ENCODE measurements at regions not wholly inside any gene's neighbourhood (a gene's known extent, or its start where the extent isn't known, plus 50 kb on each side); places are given as distances from the start of the nearest gene placed in this dataset.
"Not testable (repeated sequence)": the region's sequence is repeated elsewhere in the genome, so short reads cannot be mapped to it uniquely, and the experiment has no call there.

DNA sequence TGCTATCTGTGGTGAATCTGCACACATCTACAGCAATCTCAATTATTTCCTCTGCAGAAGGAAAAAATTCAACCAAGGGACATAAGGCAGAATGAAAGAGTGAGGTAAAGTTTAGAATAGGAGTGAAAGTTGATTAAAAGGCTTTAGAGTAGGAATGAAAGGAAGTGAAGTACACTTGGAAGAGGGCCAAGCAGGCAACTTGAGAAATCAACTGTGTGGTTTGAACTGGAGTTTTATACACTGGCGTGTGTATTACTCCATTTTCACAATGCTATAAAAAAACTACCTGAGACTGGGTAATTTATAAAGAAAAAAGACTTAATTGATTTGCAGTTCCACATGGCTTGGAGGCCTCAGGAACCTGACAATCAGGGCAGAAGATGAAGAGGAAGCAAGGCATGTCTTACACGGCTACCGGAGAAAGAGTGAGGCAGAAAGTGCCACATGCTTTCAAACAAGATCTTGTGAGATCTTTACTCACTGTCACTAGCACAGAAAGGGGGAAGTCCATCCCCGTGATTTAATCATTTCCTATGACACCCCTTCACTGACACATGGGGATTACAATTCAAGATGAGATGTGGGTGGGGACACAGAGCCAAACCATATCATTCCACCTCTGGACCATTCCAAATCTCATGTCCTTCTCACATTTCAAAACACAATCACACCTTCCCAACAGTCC is 234.8 kb downstream of the IL15 start:
- Mint-ChIP-seq H3K9me3 (no peaks in the 10 kb centered on the region), H3K27me3 (peaks cover 8% of the 10 kb centered on the region), H3K4me3 (no peak overlapping the region), H3K36me3 (ENCODE audit: low read depth) (no peaks in the 10 kb centered on the region), H3K27ac (no peak overlapping the region), H3K4me1 (no peaks in the 10 kb centered on the region)
- DNase-seq, result no peak
- CTCF ChIA-PET, result no interaction called here
- POLR2A ChIA-PET, result no interaction called here

DNA sequence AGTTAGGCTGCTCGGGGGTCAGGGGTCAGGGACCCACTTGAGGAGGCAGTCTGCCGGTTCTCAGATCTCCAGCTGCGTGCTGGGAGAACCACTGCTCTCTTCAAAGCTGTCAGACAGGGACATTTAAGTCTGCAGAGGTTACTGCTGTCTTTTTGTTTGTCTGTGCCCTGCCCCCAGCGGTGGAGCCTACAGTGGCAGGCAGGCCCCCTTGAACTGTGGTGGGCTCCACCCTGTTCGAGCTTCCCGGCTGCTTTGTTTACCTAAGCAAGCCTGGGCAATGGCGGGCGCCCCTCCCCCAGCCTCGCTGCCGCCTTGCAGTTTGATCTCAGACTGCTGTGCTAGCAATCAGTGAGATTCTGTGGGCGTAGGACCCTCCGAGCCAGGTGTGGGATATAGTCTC is 246.3 kb downstream of the IL15 start:
- not testable (repeated sequence) for H3K27me3 Mint-ChIP-seq, H3K27ac Mint-ChIP-seq, H3K4me1 Mint-ChIP-seq

DNA sequence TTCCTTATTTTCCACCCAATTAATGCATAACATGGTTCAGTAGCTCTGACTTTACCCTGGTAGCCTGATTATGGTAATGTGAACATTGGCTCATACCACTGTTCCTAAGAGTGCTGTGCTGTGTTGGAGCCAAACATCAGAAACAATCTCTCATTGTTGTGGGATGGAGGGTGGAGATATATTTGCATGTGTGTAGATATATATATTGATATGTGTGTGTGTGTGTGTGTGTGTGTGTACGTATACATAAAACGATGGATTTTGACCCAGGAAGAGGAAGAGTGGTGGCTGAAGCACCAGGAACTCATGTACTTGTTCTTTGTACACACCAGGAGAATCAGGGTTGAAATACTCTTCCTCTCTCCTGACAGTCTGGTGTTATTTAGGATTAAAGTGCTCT is 247.7 kb downstream of the IL15 start:
- no peak for DNase-seq
- H3K36me3 Mint-ChIP-seq (ENCODE audit: low read depth), result no peaks in the 10 kb centered on the region
- POLR2A ChIA-PET, result no interaction called here
- no peaks in the 10 kb centered on the region for H3K9me3 Mint-ChIP-seq
- no peaks in the 10 kb centered on the region for H3K27me3 Mint-ChIP-seq
- CTCF ChIA-PET, result no interaction called here
- no peak overlapping the region for H3K27ac Mint-ChIP-seq
- H3K4me3 Mint-ChIP-seq, result no peak overlapping the region
- H3K4me1 Mint-ChIP-seq, result no peaks in the 10 kb centered on the region

More for the DNA sequence above, 246.3 kb downstream of the IL15 start:
- H3K9me3 Mint-ChIP-seq; H3K36me3 Mint-ChIP-seq (ENCODE audit: low read depth); POLR2A ChIA-PET; DNase-seq; H3K4me3 Mint-ChIP-seq; CTCF ChIA-PET: not testable (repeated sequence)

DNA sequence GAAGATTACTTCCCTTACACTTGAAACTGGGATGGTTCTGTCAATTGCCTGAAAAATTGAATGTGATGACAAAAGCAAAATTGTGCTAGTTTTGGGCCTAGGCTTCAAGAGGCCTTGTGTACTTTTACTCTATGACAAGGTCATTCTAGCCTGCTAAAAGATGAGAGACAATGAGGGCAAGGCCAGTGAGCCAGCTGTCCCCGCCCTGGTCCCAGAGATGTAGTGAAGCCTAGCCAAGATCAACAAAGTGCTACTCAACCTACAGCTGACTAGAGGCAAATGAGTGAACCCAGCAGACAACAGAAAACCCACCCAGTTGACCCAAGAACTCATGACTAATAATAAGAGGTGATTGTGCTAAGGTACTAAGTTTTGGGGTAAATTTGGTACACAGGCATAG is 248.7 kb downstream of the IL15 start:
- Mint-ChIP-seq H3K27ac (no peak overlapping the region), H3K4me1 (no peaks in the 10 kb centered on the region), H3K9me3 (no peaks in the 10 kb centered on the region), H3K4me3 (no peak overlapping the region), H3K36me3 (ENCODE audit: low read depth) (no peaks in the 10 kb centered on the region), H3K27me3 (no peaks in the 10 kb centered on the region)
- POLR2A ChIA-PET, result no interaction called here
- DNase-seq, result no peak
- CTCF ChIA-PET, result no interaction called here

DNA sequence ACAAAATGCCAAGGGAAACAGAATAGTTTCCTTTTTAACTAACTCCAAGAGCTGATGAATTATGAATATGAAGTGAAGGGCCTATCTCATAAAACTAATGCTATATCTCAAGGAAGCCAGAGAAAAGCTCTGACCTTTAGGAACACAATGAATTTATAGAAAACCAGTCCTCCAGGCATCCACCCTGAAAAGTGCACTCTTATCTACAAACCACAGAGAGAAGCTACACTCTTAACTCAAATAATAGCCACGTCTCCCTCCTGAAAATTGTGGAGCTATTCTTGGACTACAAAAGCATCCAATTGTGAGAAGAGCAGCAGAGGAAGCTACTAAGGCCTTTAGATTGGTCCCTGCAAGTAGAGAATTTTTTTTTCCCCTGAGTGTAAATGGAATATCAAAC is 253.9 kb downstream of the IL15 start:
- Mint-ChIP-seq H3K4me1 (no peaks in the 10 kb centered on the region), H3K27ac (no peak overlapping the region), H3K27me3 (no peaks in the 10 kb centered on the region), H3K36me3 (ENCODE audit: low read depth) (no peaks in the 10 kb centered on the region), H3K4me3 (no peak overlapping the region), H3K9me3 (no peaks in the 10 kb centered on the region)
- CTCF ChIA-PET, result no interaction called here
- no peak for DNase-seq
- POLR2A ChIA-PET, result no interaction called here

DNA sequence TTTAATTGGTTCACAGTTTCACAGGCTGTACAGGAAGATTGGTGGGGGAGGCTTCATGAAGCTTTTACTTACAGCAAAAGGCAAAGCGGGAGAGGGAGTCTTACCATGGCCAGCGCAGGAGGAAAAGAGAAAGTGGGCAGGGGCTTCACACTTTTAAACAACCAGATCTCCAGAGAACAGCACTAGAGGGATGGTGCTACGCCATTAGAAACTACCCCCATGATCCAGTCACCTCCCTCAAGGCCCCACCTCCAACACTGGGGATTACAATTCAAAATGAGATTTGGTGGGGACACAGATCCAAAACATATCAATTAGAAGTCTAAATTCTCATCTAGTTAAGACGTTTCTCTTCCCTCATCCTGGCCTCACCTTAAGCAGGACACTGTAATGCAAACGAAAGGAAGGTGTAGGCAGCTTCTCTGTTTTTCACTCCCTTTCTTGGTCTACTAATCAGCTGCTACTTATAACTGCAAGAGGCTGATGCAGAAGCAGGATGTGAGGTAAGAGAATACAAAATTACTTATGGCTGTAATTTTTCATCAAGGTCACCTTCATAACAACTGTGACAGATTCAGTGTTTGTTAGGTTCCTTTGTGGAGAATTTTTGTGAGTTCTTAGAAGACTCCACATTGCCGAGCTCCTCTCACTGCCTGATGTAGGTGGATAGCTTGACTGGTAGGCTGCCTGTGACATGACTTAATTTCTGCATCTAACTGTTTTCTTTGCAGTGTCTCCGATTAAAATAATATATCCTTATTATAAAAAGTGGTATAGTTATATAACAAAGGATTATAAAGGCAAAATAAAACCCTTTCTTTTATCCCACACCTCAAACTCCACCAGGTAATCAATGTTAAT is 255.1 kb downstream of the IL15 start:
- CTCF ChIA-PET, result no interaction called here

DNA sequence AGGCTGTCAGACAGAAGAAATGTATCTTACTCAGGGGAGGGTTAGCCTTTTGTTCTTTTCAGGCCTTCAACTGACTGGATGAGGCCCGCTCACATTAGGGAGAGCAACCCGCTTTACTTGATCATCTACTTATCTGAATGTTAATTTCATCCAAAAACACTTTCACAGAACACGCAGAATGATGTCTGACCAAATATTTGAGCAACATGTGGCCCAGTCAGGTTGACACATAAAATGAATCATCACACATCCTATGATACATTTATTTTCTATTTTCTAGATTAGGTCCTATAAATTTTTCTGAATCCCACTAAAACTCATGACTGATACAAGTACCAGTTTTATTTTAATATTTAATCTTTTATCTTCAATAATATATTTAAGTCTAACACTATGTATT is 260.3 kb downstream of the IL15 start:
- CTCF ChIA-PET, result no interaction called here
- no peaks in the 10 kb centered on the region for H3K9me3 Mint-ChIP-seq
- POLR2A ChIA-PET, result no interaction called here
- no peak for DNase-seq
- H3K36me3 Mint-ChIP-seq (ENCODE audit: low read depth), result no peaks in the 10 kb centered on the region
- H3K27ac Mint-ChIP-seq, result no peak overlapping the region
- H3K4me3 Mint-ChIP-seq, result no peak overlapping the region
- H3K27me3 Mint-ChIP-seq, result no peaks in the 10 kb centered on the region
- H3K4me1 Mint-ChIP-seq, result no peaks in the 10 kb centered on the region

More for the DNA sequence above, 255.1 kb downstream of the IL15 start:
- Mint-ChIP-seq H3K36me3 (ENCODE audit: low read depth) (no peaks in the 10 kb centered on the region), H3K27me3 (no peaks in the 10 kb centered on the region), H3K4me1 (no peaks in the 10 kb centered on the region), H3K27ac (no peak overlapping the region), H3K4me3 (no peak overlapping the region), H3K9me3 (no peaks in the 10 kb centered on the region)
- DNase-seq, result no peak
- POLR2A ChIA-PET, result no interaction called here

DNA sequence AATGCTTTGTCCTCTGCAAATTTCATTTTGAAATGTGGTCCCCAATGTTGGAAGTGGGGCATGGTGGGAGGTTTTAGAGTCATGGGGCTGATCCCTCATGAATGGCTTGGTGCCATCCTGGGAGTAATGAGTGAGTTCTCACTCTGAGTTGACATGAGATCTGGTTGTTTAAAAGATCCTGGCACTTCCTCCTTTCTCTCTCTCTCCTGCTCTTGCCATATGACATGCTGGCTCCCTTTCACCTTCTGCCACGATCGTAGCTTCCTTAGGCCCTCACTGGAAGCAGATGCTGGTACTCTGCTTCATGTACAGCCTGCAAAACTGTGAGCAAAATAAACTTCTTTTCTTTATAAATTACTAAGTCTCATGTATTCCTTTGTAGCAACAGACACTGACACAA is 262.0 kb downstream of the IL15 start:
- Mint-ChIP-seq H3K27ac (no peak overlapping the region), H3K27me3 (no peaks in the 10 kb centered on the region), H3K9me3 (no peaks in the 10 kb centered on the region), H3K4me3 (no peak overlapping the region), H3K4me1 (no peaks in the 10 kb centered on the region), H3K36me3 (ENCODE audit: low read depth) (no peaks in the 10 kb centered on the region)
- CTCF ChIA-PET, result no interaction called here
- no peak for DNase-seq
- POLR2A ChIA-PET, result no interaction called here

DNA sequence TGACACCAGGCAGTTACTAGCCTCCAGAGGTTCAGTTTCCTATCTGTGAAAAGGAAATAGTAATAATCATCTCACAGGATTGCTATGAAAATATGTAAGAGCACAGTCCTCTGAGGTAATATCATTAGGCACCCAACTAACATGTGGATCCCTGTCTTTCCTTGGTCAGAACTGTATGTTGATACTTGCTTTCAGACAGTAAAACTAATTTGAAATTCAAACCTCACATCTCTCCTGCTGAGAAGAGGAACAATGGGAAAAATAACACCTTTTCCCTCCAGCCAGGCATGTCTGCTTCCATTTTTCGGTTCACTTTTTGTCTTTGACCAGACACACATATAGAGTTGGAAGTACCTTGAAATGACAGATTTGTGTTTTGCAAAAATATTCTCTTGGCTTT is 262.7 kb downstream of the IL15 start:
- DNase-seq, result no peak
- no peaks in the 10 kb centered on the region for H3K4me1 Mint-ChIP-seq
- no peaks in the 10 kb centered on the region for H3K36me3 Mint-ChIP-seq (ENCODE audit: low read depth)
- H3K9me3 Mint-ChIP-seq, result no peaks in the 10 kb centered on the region
- H3K27ac Mint-ChIP-seq, result no peak overlapping the region
- ChIA-PET POLR2A (no interaction called here), CTCF (no interaction called here)
- no peaks in the 10 kb centered on the region for H3K27me3 Mint-ChIP-seq
- no peak overlapping the region for H3K4me3 Mint-ChIP-seq

DNA sequence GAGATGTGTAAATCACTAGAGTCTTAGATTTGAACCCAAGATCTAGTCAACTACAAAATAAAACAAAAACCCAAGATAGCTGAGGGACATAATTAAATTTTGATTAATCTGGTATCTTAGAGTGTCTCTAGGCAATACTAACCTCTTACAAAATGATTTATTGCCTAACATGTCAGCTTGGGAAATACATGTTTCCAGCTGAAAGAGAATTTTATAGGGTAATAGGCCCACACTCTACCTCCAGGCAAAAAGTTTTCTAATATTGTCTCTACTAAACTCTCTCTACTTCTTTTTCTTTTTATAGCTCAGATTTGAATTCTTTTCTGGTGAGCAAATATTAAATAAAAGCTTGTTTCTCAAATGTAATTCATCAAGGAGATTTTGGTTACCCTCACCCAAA is 263.2 kb downstream of the IL15 start:
- H3K4me3 Mint-ChIP-seq, result no peak overlapping the region
- H3K9me3 Mint-ChIP-seq, result no peaks in the 10 kb centered on the region
- no peaks in the 10 kb centered on the region for H3K27me3 Mint-ChIP-seq
- no peaks in the 10 kb centered on the region for H3K36me3 Mint-ChIP-seq (ENCODE audit: low read depth)
- CTCF ChIA-PET, result no interaction called here
- POLR2A ChIA-PET, result no interaction called here
- no peaks in the 10 kb centered on the region for H3K4me1 Mint-ChIP-seq
- no peak for DNase-seq
- H3K27ac Mint-ChIP-seq, result no peak overlapping the region

DNA sequence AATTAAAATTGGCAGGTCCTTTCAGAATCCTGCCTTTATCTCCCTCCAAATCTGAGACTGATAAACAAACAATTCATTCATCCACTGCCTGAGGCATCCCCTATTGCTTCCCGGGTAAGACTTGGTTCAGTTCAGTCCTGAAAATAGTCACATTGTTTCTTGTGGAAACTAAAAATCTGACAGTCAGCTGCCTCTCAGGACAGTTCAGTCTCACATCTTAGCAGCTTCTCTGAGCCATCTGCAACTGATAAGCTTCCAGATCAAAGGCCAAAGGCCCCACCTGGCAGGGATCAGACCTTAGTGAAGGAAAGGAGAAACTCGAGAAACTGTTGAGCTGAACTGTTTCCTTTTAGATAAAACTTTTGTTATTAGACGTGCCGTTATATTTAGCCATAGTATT is 264.5 kb downstream of the IL15 start:
- no peaks in the 10 kb centered on the region for H3K36me3 Mint-ChIP-seq (ENCODE audit: low read depth)
- H3K9me3 Mint-ChIP-seq, result no peaks in the 10 kb centered on the region
- no peak for DNase-seq
- H3K27me3 Mint-ChIP-seq, result no peaks in the 10 kb centered on the region
- ChIA-PET POLR2A (no interaction called here), CTCF (no interaction called here)
- H3K27ac Mint-ChIP-seq, result no peak overlapping the region
- no peak overlapping the region for H3K4me3 Mint-ChIP-seq
- no peaks in the 10 kb centered on the region for H3K4me1 Mint-ChIP-seq

DNA sequence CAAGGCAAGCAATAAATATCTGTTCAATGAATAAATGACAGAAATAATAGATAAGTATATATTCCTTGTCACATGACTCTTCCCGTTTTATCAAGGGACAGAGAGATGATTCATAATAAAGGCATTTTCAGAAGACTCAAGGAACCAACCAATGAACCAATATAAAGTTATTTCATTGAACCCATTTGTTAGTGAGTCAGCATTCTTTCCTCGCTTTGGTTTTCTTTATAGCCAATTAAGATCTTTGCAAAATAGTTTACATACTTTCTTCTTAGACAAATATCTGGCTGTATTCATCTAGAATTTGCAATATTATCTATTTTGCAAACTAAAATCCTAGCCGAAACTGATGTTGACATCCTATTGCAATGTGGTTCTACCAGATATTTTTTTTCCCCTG is 269.4 kb downstream of the IL15 start:
- Mint-ChIP-seq H3K4me3 (no peak overlapping the region), H3K4me1 (no peaks in the 10 kb centered on the region), H3K27me3 (peaks cover 5% of the 10 kb centered on the region), H3K36me3 (ENCODE audit: low read depth) (no peaks in the 10 kb centered on the region), H3K27ac (no peak overlapping the region), H3K9me3 (no peaks in the 10 kb centered on the region)
- DNase-seq, result no peak
- ChIA-PET CTCF (no interaction called here), POLR2A (no interaction called here)

DNA sequence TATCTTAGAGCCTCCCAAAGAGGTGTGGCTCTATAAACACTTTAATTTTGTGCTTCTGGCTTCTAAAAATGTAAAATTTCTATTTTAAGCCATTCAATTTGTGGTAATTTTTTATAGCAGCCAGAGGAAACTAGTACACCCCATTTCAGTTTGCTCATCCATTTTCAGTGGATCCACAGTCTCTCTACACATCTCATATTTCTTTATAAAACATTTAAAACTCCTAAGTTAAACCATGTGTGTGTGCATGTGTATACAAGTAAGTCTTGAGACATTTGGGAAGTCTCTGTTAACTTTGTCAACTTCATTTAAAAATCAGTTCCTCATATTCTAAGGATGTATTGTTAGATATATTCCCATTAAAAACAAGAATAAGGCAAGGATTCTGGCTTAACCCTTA is 273.2 kb downstream of the IL15 start:
- Mint-ChIP-seq H3K36me3 (ENCODE audit: low read depth) (no peaks in the 10 kb centered on the region), H3K4me3 (no peak overlapping the region), H3K9me3 (no peaks in the 10 kb centered on the region), H3K27me3 (peaks cover 7% of the 10 kb centered on the region), H3K27ac (no peak overlapping the region), H3K4me1 (no peaks in the 10 kb centered on the region)
- CTCF ChIA-PET, result no interaction called here
- POLR2A ChIA-PET, result no interaction called here
- DNase-seq, result no peak

DNA sequence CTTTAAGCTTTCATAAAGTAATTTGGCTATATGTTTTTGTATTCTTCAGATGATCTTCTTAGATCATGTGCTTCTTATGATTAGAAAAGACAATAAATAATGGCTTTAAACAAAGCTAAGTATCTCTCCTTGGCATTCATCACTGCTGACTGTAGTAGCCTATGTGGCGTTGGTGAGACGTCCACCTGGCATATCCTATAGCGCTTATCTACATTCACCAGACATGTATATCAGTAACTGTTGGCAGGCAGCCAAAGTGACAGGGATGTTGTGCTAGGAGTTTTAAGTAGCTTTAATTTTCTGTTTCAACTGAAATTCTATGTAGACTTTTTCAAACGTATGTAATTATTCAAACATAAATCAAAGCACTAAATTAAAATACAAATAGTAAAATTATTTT is 276.4 kb downstream of the IL15 start:
- H3K4me1 Mint-ChIP-seq, result no peaks in the 10 kb centered on the region
- H3K36me3 Mint-ChIP-seq (ENCODE audit: low read depth), result no peaks in the 10 kb centered on the region
- H3K27me3 Mint-ChIP-seq, result peaks cover 2% of the 10 kb centered on the region
- DNase-seq, result no peak
- POLR2A ChIA-PET, result no interaction called here
- no peak overlapping the region for H3K4me3 Mint-ChIP-seq
- H3K9me3 Mint-ChIP-seq, result no peaks in the 10 kb centered on the region
- H3K27ac Mint-ChIP-seq, result no peak overlapping the region
- CTCF ChIA-PET, result no interaction called here

Measured in activated CD4-positive, alpha-beta memory T cell treated with anti-CD3 and anti-CD28 coated beads, Interleukin-2, amount 10 ng/mL, durations not matched to agents 7 days and 5 days (primary cell).